Esophagus squamous epithelium (tissue), 4 donors: ENCODE measurements at regions not wholly inside any gene's neighbourhood (a gene's known extent, or its start where the extent isn't known, plus 50 kb on each side); places are given as distances from the start of the nearest gene placed in this dataset.

Source experiments
- POLR2A ChIP-seq, 4 donors: fragments of 450-650 bp; IDR thresholded peaks; one replicate each; pipeline ENCODE4 v1.6.1; 2017; ENCODE audit warnings: antibody characterized with exemption in 4 of 4, mild to moderate bottlenecking in 4 of 4, moderate library complexity in 3 of 4
- TF ChIP-seq, protein P1 (sequence below), 6 experiments: fragments of 450-650 bp in 4 of 6; fragments of 200-600 bp in 2 of 6; sonication (generic) in 2 of 6; IDR thresholded peaks; one replicate each; pipeline ENCODE4 v1.5.1; 2016 to 2019; ENCODE audit warnings: antibody characterized with exemption in 6 of 6, mild to moderate bottlenecking in 4 of 6, moderate library complexity in 4 of 6

DNA sequence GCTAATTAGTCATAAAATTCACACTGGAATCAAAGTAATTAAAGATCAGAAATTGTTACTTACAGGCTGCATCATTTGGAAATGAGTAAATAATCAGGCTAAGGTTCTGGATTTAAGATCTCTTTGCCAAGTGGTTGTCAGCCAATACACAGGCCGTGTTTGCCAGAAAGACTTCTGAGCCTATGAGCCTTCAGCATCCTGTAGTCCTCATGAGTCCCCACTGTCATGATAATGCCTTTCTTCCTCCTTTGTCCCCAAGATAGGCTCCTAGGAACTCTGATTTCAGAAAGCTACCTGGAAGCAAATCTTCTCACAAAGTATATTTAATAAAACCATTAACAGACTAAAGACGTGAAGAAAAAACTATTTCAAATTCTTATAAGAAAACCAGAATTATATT, 810.5 kb downstream of the DNAH5 start:
- TF ChIP-seq, protein P1, sequence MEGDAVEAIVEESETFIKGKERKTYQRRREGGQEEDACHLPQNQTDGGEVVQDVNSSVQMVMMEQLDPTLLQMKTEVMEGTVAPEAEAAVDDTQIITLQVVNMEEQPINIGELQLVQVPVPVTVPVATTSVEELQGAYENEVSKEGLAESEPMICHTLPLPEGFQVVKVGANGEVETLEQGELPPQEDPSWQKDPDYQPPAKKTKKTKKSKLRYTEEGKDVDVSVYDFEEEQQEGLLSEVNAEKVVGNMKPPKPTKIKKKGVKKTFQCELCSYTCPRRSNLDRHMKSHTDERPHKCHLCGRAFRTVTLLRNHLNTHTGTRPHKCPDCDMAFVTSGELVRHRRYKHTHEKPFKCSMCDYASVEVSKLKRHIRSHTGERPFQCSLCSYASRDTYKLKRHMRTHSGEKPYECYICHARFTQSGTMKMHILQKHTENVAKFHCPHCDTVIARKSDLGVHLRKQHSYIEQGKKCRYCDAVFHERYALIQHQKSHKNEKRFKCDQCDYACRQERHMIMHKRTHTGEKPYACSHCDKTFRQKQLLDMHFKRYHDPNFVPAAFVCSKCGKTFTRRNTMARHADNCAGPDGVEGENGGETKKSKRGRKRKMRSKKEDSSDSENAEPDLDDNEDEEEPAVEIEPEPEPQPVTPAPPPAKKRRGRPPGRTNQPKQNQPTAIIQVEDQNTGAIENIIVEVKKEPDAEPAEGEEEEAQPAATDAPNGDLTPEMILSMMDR (IDR thresholded peaks at IDR 0.05), result no peak
- TF ChIP-seq POLR2A (IDR thresholded peaks at IDR 0.05), result no peak
